HG03159 (cell line): ENCODE measurements at regions not wholly inside any gene's neighbourhood (a gene's known extent, or its start where the extent isn't known, plus 50 kb on each side); places are given as distances from the start of the nearest gene placed in this dataset.

Experiments
- ATAC-seq: cut with Tn5 transposase; IDR thresholded peaks from one replicate; pipeline ENCODE4 v1.9.1; 2021; ENCODE audit warnings: mild to moderate bottlenecking, moderate library complexity; ENCODE audit not compliant: unreplicated experiment

DNA sequence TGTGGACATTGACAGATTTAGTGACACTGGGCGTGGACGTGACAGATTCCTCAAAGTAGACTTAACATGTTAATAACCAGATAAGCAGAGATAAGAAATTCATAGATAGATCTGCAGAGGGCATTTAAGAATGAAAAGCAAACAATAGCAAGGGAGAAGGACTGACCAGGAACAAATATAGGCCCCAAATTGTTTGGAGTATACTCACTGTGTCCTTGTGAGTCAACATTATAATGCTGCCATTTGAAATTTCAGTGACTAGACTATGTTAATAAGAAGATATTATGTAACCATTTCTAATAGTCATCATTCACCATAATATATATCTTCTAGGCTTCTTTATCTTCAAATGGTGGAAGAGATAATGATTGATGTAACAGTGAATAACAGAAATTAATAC is 78.1 kb upstream of the SLC38A11 start:
- ATAC-seq: no peak

DNA sequence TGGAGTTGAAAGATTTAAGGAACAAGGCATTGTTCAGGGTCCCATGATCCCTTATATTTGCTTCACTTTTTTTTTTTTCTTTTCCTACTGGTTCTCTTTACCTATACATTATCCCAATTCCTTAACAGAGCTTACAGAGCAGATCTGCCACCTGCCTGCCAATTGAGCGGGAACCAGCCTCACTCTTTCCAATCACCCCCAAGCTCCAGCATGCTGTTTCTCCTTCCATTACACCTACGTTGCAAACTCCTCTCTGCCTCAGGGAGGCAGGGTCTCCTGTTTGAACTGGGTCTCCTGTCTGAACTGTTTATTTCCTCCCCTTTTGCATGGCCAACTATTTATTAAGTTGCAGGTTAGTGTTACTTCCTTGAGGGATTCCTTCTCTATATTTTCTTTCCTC is 77.2 kb upstream of the SLC38A11 start:
- no peak for ATAC-seq

DNA sequence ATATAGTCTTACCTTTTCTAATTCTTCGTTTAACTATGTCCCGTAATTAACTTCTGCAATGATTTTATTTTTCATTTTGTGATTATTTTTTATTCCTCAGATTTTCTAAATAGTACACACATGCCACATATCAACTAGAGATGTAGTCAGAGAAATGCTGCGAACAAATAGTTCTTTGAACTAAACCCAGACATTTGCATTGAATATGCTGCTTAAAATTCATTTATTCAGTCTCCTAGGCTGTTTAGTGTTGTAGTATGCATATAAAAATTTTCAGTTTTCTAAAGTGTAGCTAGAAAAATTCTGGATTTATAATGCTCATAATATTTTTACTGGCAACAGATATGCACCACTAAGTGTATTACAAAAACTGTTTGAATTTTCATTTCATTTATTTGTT is 68.9 kb upstream of the SLC38A11 start:
- no peak for ATAC-seq

DNA sequence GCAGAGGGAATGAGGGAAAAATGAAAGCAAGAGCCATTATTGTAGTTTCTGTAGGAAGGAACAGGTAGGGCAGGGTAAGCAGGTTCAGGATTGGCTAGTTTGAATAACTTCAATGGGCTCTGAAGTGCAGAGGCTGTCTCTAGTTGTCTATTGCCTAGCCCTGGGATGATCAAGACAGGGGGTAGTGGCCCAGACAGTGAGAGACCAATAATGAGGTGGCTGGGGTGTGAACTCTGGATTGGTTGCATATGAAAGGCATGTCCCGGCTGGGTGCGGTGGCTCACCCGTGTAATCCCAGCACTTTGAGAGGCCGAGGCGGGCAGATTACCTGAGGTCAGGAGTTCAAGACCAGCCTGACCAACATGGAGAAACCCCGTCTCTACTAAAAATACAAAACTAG is 67.5 kb upstream of the SLC38A11 start:
- no peak for ATAC-seq

DNA sequence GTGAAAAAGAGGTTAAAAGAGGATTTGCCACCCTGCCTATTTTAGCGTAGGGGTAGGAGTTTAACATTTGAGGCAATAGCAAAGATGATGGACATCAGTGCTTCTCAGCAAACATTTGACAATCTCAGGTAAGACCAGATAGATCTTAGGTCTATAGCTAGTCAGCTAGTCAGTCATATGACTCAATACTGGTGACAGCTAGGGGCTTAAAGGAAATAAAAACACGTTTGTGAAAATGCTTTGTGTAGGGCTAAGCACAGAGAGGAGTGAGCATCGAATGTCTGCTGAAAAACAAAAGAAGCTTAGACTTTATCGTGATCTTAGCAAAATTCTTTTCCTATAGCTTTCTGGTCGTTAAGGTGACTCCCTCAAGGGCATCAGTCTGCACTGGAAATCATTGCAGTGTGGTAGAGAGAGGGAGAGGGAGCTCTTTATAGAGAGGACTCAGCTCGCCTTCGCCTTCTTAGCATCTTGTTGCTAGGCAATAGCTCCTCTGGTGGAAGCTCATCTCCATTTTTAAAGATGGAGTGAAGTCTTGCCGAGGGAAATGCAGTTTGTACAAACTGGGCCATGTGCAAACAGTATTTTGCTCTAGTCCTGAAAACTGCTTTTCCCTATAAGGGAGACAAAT is 62.8 kb upstream of the SLC38A11 start:
- no peak for ATAC-seq

DNA sequence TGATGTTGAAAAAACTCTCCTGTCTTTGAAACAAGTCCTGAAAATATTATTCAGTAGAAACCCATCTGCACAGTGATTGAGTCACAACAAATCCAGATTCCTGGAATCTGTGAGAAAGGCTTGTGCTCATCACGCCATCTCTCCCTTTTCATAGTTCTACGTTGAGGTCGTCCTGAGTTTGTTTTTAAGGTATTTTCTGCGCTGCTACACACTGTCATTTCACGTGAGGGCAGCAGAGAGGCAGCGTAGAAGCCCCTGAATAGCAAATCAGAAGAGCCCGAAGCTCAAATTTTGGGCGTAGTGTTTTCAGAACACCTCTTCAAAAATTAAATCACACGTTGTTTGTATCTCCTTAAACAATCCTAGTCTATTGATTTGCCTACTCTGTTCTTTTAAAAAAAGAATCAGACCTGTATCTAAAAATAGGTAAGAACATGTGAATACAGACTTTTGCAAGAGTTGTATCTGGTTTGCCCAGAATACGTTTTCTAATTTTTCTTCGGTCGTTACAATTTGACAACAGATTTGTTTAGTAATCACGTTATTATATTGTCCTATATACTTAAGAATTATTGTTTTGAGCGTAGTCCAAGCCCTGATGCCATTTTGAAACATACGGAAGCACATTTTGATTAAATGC is 61.6 kb upstream of the SLC38A11 start:
- peak; percentile 71 for ATAC-seq

DNA sequence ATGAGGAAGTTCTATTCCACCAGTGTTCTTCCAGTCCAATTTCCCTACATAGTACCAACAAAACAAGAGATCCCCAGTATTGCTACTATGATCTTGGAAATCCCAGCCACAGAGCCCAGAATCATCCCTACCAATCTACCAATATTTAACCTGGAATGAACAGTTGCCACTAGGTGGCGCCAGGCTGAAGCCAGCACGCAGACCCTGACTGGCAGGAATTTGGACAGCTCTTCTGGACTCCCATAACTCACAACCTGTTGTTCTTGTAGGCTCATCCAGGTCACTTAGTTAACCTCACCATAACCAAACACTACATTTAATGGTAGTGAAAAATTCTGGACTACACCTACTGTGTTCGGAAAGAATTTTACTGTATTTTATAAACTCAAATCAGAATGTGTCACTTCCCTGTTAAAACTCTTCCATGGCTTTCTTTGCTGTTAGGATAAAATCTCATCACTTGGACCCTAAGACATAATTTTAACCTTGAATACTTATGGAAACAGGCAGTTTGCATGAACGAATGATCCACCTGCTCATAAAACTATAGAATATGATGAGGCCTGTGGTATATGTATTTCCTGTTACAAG is 59.8 kb upstream of the SLC38A11 start:
- ATAC-seq: peak; percentile 82

DNA sequence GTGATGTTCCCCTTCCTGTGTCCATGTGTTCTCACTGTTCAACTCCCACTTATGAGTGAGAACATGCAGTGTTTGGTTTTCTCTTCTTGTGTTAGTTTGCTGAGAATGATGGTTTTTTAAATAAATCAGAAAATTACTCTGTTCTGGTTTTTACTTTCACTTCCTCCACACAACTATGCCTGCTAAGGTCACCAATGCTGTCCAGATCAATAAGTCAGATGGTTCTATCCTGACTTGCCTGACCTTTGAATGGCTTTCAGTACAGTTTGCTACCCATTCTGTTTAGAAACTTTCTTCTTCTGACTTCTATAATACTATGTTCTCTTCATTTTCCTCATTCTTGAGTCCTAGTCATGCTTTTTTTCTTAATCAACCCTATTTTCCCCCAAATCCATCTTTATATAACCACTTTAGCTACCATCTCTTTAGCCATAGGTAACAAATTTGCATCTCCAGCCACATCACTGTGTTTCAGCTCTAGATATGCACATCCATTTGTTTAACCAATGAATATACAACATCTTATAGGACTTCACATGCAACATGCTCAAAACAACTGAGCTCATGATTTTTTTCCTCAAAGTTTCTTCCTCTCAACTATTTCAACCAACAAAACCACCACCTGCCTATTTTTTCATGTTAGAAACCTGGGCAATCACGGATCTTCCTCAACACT is 58.8 kb upstream of the SLC38A11 start:
- no peak for ATAC-seq

DNA sequence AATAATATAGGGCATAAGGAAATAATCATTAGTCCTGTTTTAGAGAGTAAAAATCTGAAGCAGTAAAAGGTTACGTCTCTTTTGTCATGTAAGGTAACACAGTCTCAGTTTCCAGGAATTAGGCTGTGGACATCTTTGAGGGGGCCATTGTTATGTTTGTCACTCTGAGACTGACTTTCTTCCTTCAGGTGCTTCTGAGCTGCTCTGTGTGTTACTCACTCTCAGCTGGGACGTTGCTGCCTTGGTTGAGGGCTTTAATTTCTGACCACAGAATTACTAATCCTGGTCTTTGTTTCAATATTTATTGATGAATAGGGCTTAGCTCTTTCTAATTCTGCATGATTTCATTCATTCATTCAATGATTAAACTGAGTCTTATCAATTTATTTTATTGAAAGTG is 55.9 kb upstream of the SLC38A11 start:
- ATAC-seq: no peak

DNA sequence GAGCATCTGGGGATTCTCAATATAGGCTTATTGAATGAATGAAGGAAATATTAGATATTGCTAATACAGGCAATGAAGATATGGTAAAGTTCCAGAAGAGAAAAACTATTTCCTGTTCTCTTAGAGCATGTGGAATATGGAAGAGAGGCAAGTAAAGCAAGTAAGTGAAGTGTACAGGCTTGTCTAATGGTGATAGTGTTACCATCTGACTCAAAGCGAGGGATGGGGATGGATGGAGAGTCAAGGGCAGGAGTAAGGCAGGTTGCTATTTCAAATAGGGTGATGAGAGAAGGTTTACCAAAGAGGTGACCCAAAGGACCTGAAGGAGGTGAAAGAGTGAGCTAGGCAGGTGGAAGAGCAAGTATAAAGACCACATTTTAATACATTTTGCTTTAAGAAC is 55.2 kb upstream of the SLC38A11 start:
- ATAC-seq: no peak

DNA sequence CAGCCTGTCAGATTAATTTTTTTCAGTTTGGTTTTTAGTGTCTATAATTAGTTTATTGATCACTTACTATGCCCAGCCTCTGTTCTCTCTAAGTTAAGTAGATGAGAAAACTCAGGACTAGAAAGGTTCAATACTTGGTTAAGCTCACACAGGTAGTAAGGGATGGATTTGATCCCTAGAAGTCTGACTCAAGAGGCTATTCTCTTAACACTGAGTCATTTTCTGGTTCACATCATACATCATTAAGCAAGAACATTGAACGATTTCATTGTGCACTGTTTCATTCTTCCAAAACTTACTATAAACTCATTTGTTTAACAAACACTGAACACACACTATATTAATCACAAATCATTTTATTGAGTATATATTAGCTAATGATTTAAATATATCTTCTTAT is 54.1 kb upstream of the SLC38A11 start:
- no peak for ATAC-seq

DNA sequence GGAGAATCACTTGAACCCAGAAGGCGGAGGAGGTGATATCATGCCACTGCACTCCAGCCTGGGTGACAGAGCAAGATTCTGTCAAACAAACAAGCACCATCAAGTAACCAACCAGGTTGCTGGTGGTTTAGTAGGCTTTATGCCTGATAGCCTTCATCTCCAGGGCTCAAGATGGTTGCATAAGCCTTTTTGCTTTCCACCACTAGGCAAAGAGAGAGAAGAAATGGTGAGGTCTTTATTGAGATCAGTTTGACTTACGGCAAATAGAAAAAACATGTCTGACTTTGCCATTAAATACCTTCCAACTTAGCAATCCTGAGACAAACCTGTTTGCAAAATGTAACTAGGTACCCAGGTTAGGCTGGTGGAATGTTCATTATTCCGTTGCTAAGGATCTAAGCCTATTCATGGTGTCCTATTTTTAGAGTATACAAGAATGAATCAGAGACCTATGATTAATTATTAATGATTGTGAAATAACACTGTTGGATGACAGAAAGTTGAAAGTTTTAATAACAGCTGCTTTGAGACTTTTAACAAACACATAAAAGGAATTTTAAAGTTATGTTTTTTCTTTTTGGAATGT is 53.5 kb upstream of the SLC38A11 start:
- ATAC-seq: no peak

DNA sequence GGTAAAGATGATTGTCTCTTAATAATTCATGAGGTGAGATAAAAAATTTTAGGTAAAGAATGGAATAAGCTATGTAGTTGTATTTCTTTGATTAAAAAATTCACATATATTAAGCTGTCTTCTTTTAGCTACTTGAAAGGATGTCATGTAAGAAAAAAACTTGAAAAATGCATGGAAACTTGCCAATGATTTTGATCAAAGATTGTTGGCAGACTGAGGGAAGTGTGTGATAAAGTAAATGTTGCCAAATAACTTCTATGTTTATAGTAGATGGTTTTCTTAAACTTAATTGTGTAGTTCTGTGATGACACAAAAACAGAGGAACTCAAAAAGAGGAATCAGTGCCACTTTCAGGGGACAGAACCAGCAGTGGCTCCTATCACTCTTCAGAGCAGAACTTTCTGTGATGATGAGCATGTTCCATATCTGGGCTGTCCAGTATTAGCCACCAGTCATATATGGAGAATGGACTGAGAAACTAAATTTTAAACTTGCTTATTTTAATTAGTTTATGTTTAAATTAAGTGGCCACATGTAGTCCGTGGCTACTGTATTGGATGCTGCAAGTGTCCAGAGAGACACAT is 51.9 kb upstream of the SLC38A11 start:
- no peak for ATAC-seq
